SK-N-MC (cell line): ENCODE measurements at regions not wholly inside any gene's neighbourhood (a gene's known extent, or its start where the extent isn't known, plus 50 kb on each side); places are given as distances from the start of the nearest gene placed in this dataset.

ENCODE experiments used
- EZH2 ChIP-seq: fragments of 200-600 bp; sonication (generic); IDR thresholded peaks from one replicate; pipeline ENCODE4 v1.6.1; 2017; ENCODE audit warnings: antibody characterized with exemption
- POLR2AphosphoS5 ChIP-seq: IDR thresholded peaks from 2 replicates; pipeline ENCODE4 v1.6.1; 2012; ENCODE audit warnings: mild to moderate bottlenecking, low read depth, low read length, borderline replicate concordance

- TF ChIP-seq EZH2 (no peak), POLR2AphosphoS5 (no peak; the same call in 1 of the 2 replicates)
These were observed 150.1 kb upstream of the RFX3 start for GRCh38 chr9:3675946-3676345.
